Stimulated activated naive CD8-positive, alpha-beta T cell treated with anti-CD3 and anti-CD28 coated beads, Interleukin-15, amount 100 ng/mL, for 72 hours (primary cell): ENCODE measurements at regions not wholly inside any gene's neighbourhood (a gene's known extent, or its start where the extent isn't known, plus 50 kb on each side); places are given as distances from the start of the nearest gene placed in this dataset.
A peak's percentile ranks its signal among the peaks of the same experiment; 100 is the strongest.
"Not testable (repeated sequence)": the region's sequence is repeated elsewhere in the genome, so short reads cannot be mapped to it uniquely, and the experiment has no call there.

ENCODE experiments used
- ATAC-seq: fragments of 150-1000 bp; cut with Tn5 transposase; 2 replicates; pipeline ENCODE4 v1.10.0; 2021; ENCODE audit warnings: mild to moderate bottlenecking, moderate library complexity
- DNase-seq, 2 donors: peaks; one replicate each; pipeline ENCODE4 v3.0.0; 2021 to 2022
- H3K27ac Mint-ChIP-seq, 2 donors: one replicate each; pipeline ENCODE4 v1.8.0; 2022; ENCODE audit warnings: mild to moderate bottlenecking in 2 of 2, mixed read lengths in 2 of 2, moderate library complexity in 2 of 2
- H3K27me3 Mint-ChIP-seq: one replicate; pipeline ENCODE4 v1.8.0; 2022; ENCODE audit warnings: mixed read lengths
- H3K4me1 Mint-ChIP-seq: one replicate; pipeline ENCODE4 v1.8.0; 2022; ENCODE audit warnings: mild to moderate bottlenecking, mixed read lengths
- H3K4me3 Mint-ChIP-seq, 2 donors: one replicate each; pipeline ENCODE4 v1.8.0; 2022; ENCODE audit warnings: mild to moderate bottlenecking in 2 of 2, mixed read lengths in 2 of 2, moderate library complexity in 1 of 2
- H3K9me3 Mint-ChIP-seq, 2 donors: one replicate each; pipeline ENCODE4 v1.8.0; 2022; ENCODE audit warnings: mixed read lengths in 2 of 2

DNA sequence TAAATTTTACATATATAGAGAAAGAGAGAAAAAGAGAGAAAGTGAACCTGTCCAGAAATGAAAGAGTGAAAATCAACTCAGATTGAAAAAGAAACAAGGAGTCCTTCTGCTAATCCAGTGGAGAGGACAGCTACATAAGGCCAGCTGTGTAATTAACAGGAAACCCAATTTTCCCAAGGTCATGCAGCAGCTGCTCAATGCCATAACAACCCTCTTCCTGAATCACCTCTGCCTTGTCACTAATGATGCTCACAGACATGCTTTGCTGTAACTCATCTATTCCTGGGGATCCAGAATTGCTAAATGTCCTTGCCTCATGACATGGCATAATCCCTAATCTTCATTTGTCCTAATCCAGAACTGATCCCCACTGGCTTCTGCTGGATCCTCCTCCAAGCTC lies 288.6 kb downstream of the NEBL start:
- Mint-ChIP-seq H3K9me3 (no peaks in the 10 kb centered on the region), H3K4me3 (no peak overlapping the region), H3K27me3 (no peaks in the 10 kb centered on the region), H3K4me1 (no peaks in the 10 kb centered on the region), H3K27ac (no peak overlapping the region)
- no peak for DNase-seq
- no peak for ATAC-seq

GRCh38 chr10:20606985-20607384 lies 290.1 kb downstream of the NEBL start:
- Mint-ChIP-seq H3K4me1 (no peaks in the 10 kb centered on the region), H3K4me3 (no peak overlapping the region), H3K9me3 (peaks cover 0 to 12% of the 10 kb centered on the region in 2 donors), H3K27ac (no peak overlapping the region), H3K27me3 (no peaks in the 10 kb centered on the region)
- ATAC-seq (no peak), DNase-seq (no peak)

DNA sequence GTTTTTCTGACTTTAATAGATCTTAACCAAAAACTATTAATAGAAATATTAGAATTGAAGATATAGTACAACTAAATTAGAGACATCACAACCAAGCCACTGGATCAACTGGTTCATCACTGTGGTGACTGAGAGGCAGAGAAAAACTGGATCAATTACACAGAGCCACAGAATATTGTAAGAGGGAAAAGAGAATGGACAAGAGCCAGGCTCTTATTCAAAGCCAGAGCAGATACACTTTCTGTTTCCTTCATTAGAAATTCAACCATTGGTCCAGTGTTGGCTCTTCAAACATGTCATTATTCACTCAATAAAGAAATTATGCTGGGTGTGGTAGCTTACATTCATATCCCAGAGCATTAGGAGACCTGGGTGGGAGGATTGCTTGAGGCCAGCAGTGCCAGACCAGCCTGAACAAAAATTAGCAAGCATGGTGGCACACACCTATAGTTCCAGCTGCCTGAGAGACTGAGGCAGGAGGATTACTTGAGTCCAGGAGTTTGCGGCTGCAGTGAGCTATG lies 295.1 kb downstream of the NEBL start:
- Mint-ChIP-seq H3K27me3 (no peaks in the 10 kb centered on the region), H3K9me3 (peaks cover 0 to 12% of the 10 kb centered on the region in 2 donors), H3K4me3 (no peak overlapping the region), H3K4me1 (no peaks in the 10 kb centered on the region), H3K27ac (no peak overlapping the region)
- no peak for ATAC-seq
- no peak for DNase-seq

- H3K27me3 Mint-ChIP-seq = no peaks in the 10 kb centered on the region
- ATAC-seq = no peak
- no peak for DNase-seq
Observed at GRCh38 chr10:20598590-20598989, 298.5 kb downstream of the NEBL start.

DNA sequence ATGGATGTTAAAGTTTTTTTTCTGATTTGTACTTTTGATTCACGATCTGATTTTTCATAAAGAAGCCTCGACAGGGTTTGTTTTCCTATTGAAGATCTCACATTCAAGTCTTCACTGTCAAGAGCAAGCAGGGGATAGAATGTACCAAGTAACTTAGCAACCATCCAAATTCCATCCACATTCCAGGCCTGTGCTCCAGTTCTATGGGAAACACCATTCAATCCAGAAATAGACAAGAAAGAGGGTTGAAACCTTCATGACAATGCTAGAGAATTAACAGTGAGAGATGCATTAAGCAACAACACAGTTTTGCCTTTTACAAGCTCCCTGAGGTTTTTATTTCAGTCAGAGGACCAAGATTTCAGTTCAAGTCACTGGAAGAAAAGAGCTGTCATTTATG lies 300.2 kb downstream of the NEBL start:
- Mint-ChIP-seq H3K27ac (no peak overlapping the region), H3K4me3 (no peak overlapping the region), H3K9me3 (no peaks in the 10 kb centered on the region), H3K4me1 (no peaks in the 10 kb centered on the region), H3K27me3 (no peaks in the 10 kb centered on the region)
- ATAC-seq = no peak
- DNase-seq = no peak

More at GRCh38 chr10:20598590-20598989, 298.5 kb downstream of the NEBL start:
- H3K4me1 Mint-ChIP-seq = no peaks in the 10 kb centered on the region
- H3K4me3 Mint-ChIP-seq = no peak overlapping the region
- peaks cover 0 to 12% of the 10 kb centered on the region in 2 donors for H3K9me3 Mint-ChIP-seq
- no peak overlapping the region for H3K27ac Mint-ChIP-seq

DNA sequence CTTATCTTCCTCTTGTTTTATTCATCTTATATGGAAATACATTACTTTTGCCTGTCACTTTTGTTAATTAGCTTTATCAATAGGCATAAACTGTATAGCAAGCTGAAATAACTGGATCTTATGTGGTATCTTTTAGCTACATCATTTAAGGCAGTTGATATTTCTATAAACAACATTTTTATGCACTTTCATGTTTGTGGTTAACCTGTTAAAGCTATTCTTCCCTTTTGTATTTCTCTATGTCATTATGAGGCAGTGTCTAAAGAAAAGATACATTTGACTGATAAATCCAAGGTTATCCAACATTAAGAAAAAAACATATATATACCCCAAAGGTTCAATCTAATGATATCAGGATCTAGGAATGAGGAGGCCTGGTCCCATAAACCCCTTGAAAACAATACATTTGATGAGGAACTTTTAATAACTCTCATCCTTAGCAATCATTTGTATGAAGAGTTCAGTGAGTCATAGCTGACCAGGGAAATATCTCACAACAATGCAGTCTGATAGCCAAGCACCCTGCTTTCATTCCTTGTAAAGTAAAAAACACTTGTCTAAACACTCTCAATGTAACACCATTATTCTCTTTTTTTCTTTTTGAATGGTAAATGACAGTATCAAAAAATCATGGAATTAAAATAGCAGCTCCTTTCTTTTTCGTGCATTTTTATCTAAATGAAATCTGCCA lies 300.9 kb downstream of the NEBL start:
- H3K27ac Mint-ChIP-seq = peak overlapping the region in 1 of 2 donors; percentile 24
- no peaks in the 10 kb centered on the region for H3K27me3 Mint-ChIP-seq
- no peak for ATAC-seq
- H3K4me3 Mint-ChIP-seq = no peak overlapping the region
- no peaks in the 10 kb centered on the region for H3K4me1 Mint-ChIP-seq
- no peaks in the 10 kb centered on the region for H3K9me3 Mint-ChIP-seq
- DNase-seq = no peak

- Mint-ChIP-seq H3K27me3 (no peaks in the 10 kb centered on the region), H3K27ac (no peak overlapping the region), H3K4me1 (no peaks in the 10 kb centered on the region), H3K9me3 (no peaks in the 10 kb centered on the region), H3K4me3 (no peak overlapping the region)
- ATAC-seq (no peak), DNase-seq (no peak)
Observed at GRCh38 chr10:20593649-20594048, 303.5 kb downstream of the NEBL start.

GRCh38 chr10:20582041-20582440 lies 315.1 kb downstream of the NEBL start:
- no peaks in the 10 kb centered on the region for H3K27me3 Mint-ChIP-seq
- no peak for ATAC-seq
- DNase-seq = no peak
- H3K9me3 Mint-ChIP-seq = peaks cover 20 to 29% of the 10 kb centered on the region in 2 donors
- no peak overlapping the region for H3K4me3 Mint-ChIP-seq
- no peak overlapping the region for H3K27ac Mint-ChIP-seq
- H3K4me1 Mint-ChIP-seq = no peaks in the 10 kb centered on the region

- no peak for DNase-seq
- no peak for ATAC-seq
- peaks cover 0 to 4% of the 10 kb centered on the region in 2 donors for H3K9me3 Mint-ChIP-seq
- H3K4me1 Mint-ChIP-seq = no peaks in the 10 kb centered on the region
- H3K27me3 Mint-ChIP-seq = no peaks in the 10 kb centered on the region
- H3K4me3 Mint-ChIP-seq = no peak overlapping the region
- no peak overlapping the region for H3K27ac Mint-ChIP-seq
Observed at GRCh38 chr10:20573924-20574323, 323.2 kb downstream of the NEBL start.

GRCh38 chr10:20555990-20556389 lies 341.1 kb downstream of the NEBL start:
- not testable (repeated sequence) for H3K27ac Mint-ChIP-seq, DNase-seq, H3K27me3 Mint-ChIP-seq, ATAC-seq, H3K4me3 Mint-ChIP-seq, H3K4me1 Mint-ChIP-seq
- H3K9me3 Mint-ChIP-seq = peaks cover 13 to 14% of the 10 kb centered on the region in 2 donors

- DNase-seq = no peak
- no peak overlapping the region for H3K4me3 Mint-ChIP-seq
- H3K27me3 Mint-ChIP-seq = no peaks in the 10 kb centered on the region
- no peak overlapping the region for H3K27ac Mint-ChIP-seq
- H3K9me3 Mint-ChIP-seq = peaks cover 7 to 14% of the 10 kb centered on the region in 2 donors
- H3K4me1 Mint-ChIP-seq = no peaks in the 10 kb centered on the region
- ATAC-seq = no peak
Observed at GRCh38 chr10:20552382-20552781, 344.7 kb downstream of the NEBL start.

- DNase-seq = no peak
- H3K4me1 Mint-ChIP-seq = no peaks in the 10 kb centered on the region
- no peak overlapping the region for H3K27ac Mint-ChIP-seq
- peaks cover 5 to 11% of the 10 kb centered on the region in 2 donors for H3K9me3 Mint-ChIP-seq
- H3K27me3 Mint-ChIP-seq = no peaks in the 10 kb centered on the region
- ATAC-seq = no peak
- H3K4me3 Mint-ChIP-seq = no peak overlapping the region
Observed at GRCh38 chr10:20551761-20552160, 345.4 kb downstream of the NEBL start.

- ATAC-seq (no peak), DNase-seq (no peak)
- peaks cover 5 to 23% of the 10 kb centered on the region in 2 donors for H3K9me3 Mint-ChIP-seq
- H3K4me3 Mint-ChIP-seq = no peak overlapping the region
- H3K4me1 Mint-ChIP-seq = no peaks in the 10 kb centered on the region
- H3K27ac Mint-ChIP-seq = no peak overlapping the region
- no peaks in the 10 kb centered on the region for H3K27me3 Mint-ChIP-seq
Observed at GRCh38 chr10:20535897-20536881, 360.9 kb downstream of the NEBL start.

GRCh38 chr10:20531241-20531883 lies 365.7 kb downstream of the NEBL start:
- not testable (repeated sequence) for H3K4me3 Mint-ChIP-seq, DNase-seq, H3K27me3 Mint-ChIP-seq

GRCh38 chr10:20521186-20521585 lies 375.9 kb downstream of the NEBL start:
- ATAC-seq (no peak), DNase-seq (no peak)
- Mint-ChIP-seq H3K4me1 (no peaks in the 10 kb centered on the region), H3K9me3 (peaks cover 8 to 21% of the 10 kb centered on the region in 2 donors), H3K27me3 (no peaks in the 10 kb centered on the region), H3K27ac (no peak overlapping the region), H3K4me3 (no peak overlapping the region)

More at GRCh38 chr10:20531241-20531883, 365.7 kb downstream of the NEBL start:
- H3K27ac Mint-ChIP-seq, ATAC-seq, H3K4me1 Mint-ChIP-seq: not testable (repeated sequence)
- peaks cover 5 to 23% of the 10 kb centered on the region in 2 donors for H3K9me3 Mint-ChIP-seq
